DMS53 treated with DMSO at 0.1 percent for 48 hours (cell line): ENCODE measurements at regions not wholly inside any gene's neighbourhood (a gene's known extent, or its start where the extent isn't known, plus 50 kb on each side); places are given as distances from the start of the nearest gene placed in this dataset.

Source experiments
- DNase-seq: peaks from one replicate; lab custom pipeline; 2025; ENCODE audit not compliant: unreplicated experiment; lab: John Stamatoyannopoulos, UW

- no peak for DNase-seq
Observed at GRCh38 chr4:18242919-18243693, 221.6 kb upstream of the LCORL start.

GRCh38 chr4:18241727-18242126, 220.2 kb upstream of the LCORL start:
- DNase-seq: no peak

GRCh38 chr4:18234108-18234507, 212.6 kb upstream of the LCORL start:
- no peak for DNase-seq

- no peak for DNase-seq
Observed at GRCh38 chr4:18231726-18232125, 210.2 kb upstream of the LCORL start.

GRCh38 chr4:18227880-18228279, 206.3 kb upstream of the LCORL start:
- DNase-seq: no peak

- DNase-seq: no peak
Observed at GRCh38 chr4:18214411-18215055, 193.0 kb upstream of the LCORL start.

- DNase-seq: no peak
Observed at GRCh38 chr4:18213576-18214198, 192.1 kb upstream of the LCORL start.

- no peak for DNase-seq
Observed at GRCh38 chr4:18209448-18209847, 187.9 kb upstream of the LCORL start.

- DNase-seq: no peak
Observed at GRCh38 chr4:18203966-18204365, 182.4 kb upstream of the LCORL start.

GRCh38 chr4:18202486-18202885, 180.9 kb upstream of the LCORL start:
- no peak for DNase-seq

- DNase-seq: no peak
Observed at GRCh38 chr4:18201885-18202284, 180.3 kb upstream of the LCORL start.

- DNase-seq: no peak
Observed at GRCh38 chr4:18198653-18199052, 177.1 kb upstream of the LCORL start.

GRCh38 chr4:18197467-18197866, 175.9 kb upstream of the LCORL start:
- DNase-seq: no peak

GRCh38 chr4:18194278-18194677, 172.7 kb upstream of the LCORL start:
- DNase-seq: no peak

- no peak for DNase-seq
Observed at GRCh38 chr4:18192901-18193300, 171.3 kb upstream of the LCORL start.

GRCh38 chr4:18185491-18185890, 163.9 kb upstream of the LCORL start:
- DNase-seq: no peak

GRCh38 chr4:18180892-18181291, 159.3 kb upstream of the LCORL start:
- DNase-seq: no peak

- DNase-seq: no peak
Observed at GRCh38 chr4:18180122-18180521, 158.6 kb upstream of the LCORL start.

GRCh38 chr4:18171896-18172295, 150.3 kb upstream of the LCORL start:
- no peak for DNase-seq

GRCh38 chr4:18167831-18168230, 146.3 kb upstream of the LCORL start:
- DNase-seq: no peak

- DNase-seq: no peak
Observed at GRCh38 chr4:18166925-18167324, 145.4 kb upstream of the LCORL start.

- no peak for DNase-seq
Observed at GRCh38 chr4:18162453-18162852, 140.9 kb upstream of the LCORL start.
